ENCODE measurements at regions not wholly inside any gene's neighbourhood (a gene's known extent, or its start where the extent isn't known, plus 50 kb on each side); places are given as distances from the start of the nearest gene placed in this dataset.
"Not testable (repeated sequence)": the region's sequence is repeated elsewhere in the genome, so short reads cannot be mapped to it uniquely, and the experiment has no call there.

GRCh38 chr5:96529559-96529958, 96.5 kb upstream of the PCSK1 start:
- DNase-seq: no peak

GRCh38 chr5:96530901-96531300, 97.9 kb upstream of the PCSK1 start:
- no peak for DNase-seq

- DNase-seq: no peak
Measured at GRCh38 chr5:96533371-96533770, 100.3 kb upstream of the PCSK1 start.

- DNase-seq: no peak
Measured at GRCh38 chr5:96537386-96537785, 104.3 kb upstream of the PCSK1 start.

- DNase-seq: no peak
Measured at GRCh38 chr5:96538808-96539250, 105.8 kb upstream of the PCSK1 start.

GRCh38 chr5:96546120-96546519, 113.1 kb upstream of the PCSK1 start:
- no peak for DNase-seq

GRCh38 chr5:96547486-96547885, 114.4 kb upstream of the PCSK1 start:
- no peak for DNase-seq

- DNase-seq: no peak
Measured at GRCh38 chr5:96548905-96549304, 113.3 kb upstream of the CAST start.

GRCh38 chr5:96560857-96561256, 101.3 kb upstream of the CAST start:
- not testable (repeated sequence) for DNase-seq

- no peak for DNase-seq
Measured at GRCh38 chr5:96562614-96563013, 99.6 kb upstream of the CAST start.

- no peak for DNase-seq
Measured at GRCh38 chr5:96563816-96564215, 98.4 kb upstream of the CAST start.

GRCh38 chr5:96565582-96566265, 96.5 kb upstream of the CAST start:
- DNase-seq: no peak

- DNase-seq: no peak
Measured at GRCh38 chr5:96566833-96567587, 95.2 kb upstream of the CAST start.

GRCh38 chr5:96569332-96569731, 92.8 kb upstream of the CAST start:
- no peak for DNase-seq

- DNase-seq: no peak
Measured at GRCh38 chr5:96569770-96570169, 92.4 kb upstream of the CAST start.

- DNase-seq: no peak
Measured at GRCh38 chr5:96572864-96573512, 89.2 kb upstream of the CAST start.

- DNase-seq: no peak
Measured at GRCh38 chr5:96573513-96573894, 88.7 kb upstream of the CAST start.

- DNase-seq: no peak
Measured at GRCh38 chr5:96576876-96577275, 85.3 kb upstream of the CAST start.

- DNase-seq: no peak
Measured at GRCh38 chr5:96577909-96578308, 84.3 kb upstream of the CAST start.

- no peak for DNase-seq
Measured at GRCh38 chr5:96579711-96580110, 82.5 kb upstream of the CAST start.

- DNase-seq: no peak
Measured at GRCh38 chr5:96582343-96582742, 79.8 kb upstream of the CAST start.

GRCh38 chr5:96584712-96585111, 77.5 kb upstream of the CAST start:
- DNase-seq: peak; percentile 50 to 55

GRCh38 chr5:96588539-96588938, 73.6 kb upstream of the CAST start:
- no peak for DNase-seq

GRCh38 chr5:96590796-96591195, 71.4 kb upstream of the CAST start:
- no peak for DNase-seq
